Astrocyte of the spinal cord (primary cell): ENCODE measurements at regions not wholly inside any gene's neighbourhood (a gene's known extent, or its start where the extent isn't known, plus 50 kb on each side); places are given as distances from the start of the nearest gene placed in this dataset.

Experiments
- DNase-seq: peaks from one replicate; pipeline ENCODE4 v3.0.0; 2011; ENCODE audit warnings: low read depth, low spot score
- H3K4me3 ChIP-seq: 2 replicates; pipeline ENCODE4 v1.5.1; 2011; ENCODE audit warnings: low read depth, mild to moderate bottlenecking, low read length, moderate library complexity
- in situ Hi-C: cut with HindIII; loops from 2 replicates; pipeline ENCODE4 v1.10.0; 2017; ENCODE audit warnings: low sequenced_read_pairs
- TF ChIP-seq, protein P1 (sequence below): IDR thresholded peaks from 2 replicates; pipeline ENCODE4 v1.5.1; 2012; ENCODE audit warnings: low read depth, mild to moderate bottlenecking, low read length, inconsistent platforms

DNA sequence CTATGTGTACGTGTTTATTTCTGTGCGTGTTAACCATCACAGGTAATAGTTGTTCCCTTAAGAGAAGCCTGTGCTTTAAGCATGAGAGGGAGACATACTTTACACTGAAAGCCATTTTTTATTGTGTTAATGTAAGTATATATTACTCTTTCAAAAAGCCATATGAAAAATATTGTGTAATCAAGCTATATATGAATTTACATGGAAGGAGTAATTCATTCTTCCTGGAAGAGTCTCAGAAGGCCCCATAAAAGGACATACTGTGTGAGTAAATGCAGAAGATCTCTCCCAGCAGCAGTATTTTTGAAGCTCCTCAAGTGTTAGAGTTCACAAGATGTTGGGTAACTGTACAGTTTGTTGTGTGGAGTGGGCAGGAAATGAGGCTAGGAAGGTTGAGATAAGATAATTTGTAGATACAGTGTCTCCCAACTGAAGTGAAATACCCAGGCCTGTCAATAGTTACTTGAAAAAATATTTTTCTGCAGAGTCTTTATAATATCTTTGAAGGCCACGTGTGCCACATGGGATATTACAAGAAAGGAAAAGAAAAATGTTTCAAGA lies 138.3 kb downstream of the PTGER3 start:
- TF ChIP-seq, protein P1, sequence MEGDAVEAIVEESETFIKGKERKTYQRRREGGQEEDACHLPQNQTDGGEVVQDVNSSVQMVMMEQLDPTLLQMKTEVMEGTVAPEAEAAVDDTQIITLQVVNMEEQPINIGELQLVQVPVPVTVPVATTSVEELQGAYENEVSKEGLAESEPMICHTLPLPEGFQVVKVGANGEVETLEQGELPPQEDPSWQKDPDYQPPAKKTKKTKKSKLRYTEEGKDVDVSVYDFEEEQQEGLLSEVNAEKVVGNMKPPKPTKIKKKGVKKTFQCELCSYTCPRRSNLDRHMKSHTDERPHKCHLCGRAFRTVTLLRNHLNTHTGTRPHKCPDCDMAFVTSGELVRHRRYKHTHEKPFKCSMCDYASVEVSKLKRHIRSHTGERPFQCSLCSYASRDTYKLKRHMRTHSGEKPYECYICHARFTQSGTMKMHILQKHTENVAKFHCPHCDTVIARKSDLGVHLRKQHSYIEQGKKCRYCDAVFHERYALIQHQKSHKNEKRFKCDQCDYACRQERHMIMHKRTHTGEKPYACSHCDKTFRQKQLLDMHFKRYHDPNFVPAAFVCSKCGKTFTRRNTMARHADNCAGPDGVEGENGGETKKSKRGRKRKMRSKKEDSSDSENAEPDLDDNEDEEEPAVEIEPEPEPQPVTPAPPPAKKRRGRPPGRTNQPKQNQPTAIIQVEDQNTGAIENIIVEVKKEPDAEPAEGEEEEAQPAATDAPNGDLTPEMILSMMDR, result no peak
- in situ Hi-C loops, result no loop called here
- no peak for DNase-seq
- no peak overlapping the region for H3K4me3 ChIP-seq

DNA sequence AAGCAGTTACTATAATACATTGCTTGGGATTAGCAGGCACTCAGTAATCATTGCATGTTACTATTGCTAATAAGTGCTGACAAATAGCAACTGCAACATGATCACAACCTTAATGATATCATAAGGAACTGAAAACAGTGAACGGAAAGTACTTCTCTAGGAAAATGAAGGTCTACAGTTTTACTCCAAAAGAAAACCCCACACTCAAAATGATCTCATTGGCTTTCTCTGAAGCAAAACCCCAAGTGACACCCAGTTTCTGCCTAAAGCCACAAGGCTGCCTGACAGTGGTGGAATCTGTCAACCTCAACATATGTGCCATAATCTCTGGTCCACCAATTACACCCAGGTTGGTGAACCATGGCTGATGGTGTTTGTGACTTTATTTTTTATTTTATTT lies 137.6 kb downstream of the PTGER3 start:
- no peak for DNase-seq
- TF ChIP-seq, protein P1, result no peak
- H3K4me3 ChIP-seq, result no peak overlapping the region
- in situ Hi-C loops, result no loop called here

DNA sequence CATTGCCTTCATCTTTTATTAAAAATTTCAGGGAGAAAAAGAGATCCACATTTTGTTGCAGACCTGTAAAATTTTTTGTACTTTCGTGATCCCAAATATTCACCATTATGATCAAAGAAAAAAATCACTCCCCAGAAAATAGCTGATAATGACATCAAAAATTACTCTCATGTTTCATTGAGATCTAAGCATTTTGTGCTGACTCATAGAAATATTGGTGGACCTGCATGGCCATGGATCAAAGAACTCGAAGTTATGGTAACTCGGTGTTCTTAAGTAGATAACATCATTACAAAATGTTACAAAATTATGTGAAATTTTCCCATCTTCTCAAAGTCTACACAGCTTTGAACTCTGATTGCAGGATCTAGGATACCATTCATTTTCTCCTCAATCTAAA lies 135.8 kb downstream of the PTGER3 start:
- in situ Hi-C loops, result no loop called here
- TF ChIP-seq, protein P1, result no peak
- DNase-seq, result no peak
- no peak overlapping the region for H3K4me3 ChIP-seq

DNA sequence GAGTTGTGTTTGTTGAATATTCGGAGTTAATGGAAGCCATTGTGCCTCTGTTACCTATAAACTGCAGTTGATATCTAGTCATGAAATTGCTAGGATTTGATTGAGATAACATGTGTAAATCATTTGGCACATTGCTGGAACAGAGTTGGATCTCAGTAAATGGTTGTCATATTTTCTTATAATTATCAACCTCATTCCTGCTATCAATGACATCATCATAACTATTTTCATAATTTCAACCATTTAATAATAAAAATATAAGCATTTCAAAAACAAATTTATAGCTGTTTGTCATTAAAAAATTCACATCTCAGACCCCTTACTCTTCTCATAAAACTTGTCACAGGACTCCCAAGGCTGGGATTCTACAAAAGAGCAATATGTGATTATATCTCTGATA lies 133.4 kb downstream of the PTGER3 start:
- DNase-seq, result no peak
- TF ChIP-seq, protein P1, result no peak
- in situ Hi-C loops, result no loop called here
- no peak overlapping the region for H3K4me3 ChIP-seq

DNA sequence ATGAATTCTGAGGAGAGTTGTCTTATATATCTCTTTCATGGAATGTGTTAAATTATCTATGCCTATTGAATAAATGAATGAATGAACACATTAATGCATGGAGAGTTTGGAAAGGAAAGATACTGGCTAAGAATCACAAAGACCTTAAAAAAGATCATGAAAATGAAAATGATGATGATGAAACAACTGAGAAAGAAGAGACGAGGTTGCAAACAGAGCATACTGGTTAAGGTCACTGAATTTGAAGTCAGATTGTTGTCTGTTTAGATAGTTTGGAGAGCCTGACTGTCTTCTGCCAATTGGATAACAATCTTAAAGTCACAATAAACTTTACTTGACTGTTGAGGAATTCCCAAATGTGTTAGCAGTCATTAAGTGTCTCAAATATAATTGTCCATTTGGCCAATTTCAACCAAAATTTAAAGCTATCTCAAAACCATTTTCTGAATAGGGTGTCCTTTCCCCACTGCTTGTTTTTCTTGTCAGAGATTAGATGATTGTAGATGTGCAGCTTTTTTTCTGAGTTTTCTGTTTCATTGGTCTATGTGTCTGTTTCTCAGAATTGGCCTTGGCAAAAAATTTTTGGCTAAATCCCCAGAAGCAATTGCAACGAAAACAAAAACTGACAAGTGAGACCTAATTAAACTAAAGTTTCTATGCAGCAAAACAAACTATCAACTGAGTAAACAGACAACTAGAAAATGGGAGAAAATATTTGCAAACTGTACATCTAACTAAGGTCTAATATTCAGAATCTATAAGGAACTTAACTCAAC lies 132.2 kb downstream of the PTGER3 start:
- no peak for DNase-seq
- in situ Hi-C loops, result no loop called here
- TF ChIP-seq, protein P1, result no peak
- H3K4me3 ChIP-seq, result no peak overlapping the region

DNA sequence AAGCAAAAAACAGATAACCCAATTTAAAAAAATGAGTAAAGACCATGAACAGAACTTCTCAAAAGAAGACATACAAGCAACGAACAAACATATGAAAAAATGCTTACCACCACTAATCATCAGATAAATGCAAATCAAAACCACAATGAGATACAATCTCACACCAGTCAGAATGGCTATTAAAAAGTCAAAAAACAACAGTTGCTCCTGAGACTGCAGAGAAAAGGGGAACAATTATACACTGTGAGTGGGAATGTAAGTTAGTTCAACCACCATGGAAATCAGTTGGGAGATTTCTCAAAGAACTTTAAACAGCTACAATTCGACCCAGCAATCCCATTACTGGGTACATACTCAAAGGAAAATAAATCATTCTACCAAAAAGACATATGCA lies 131.6 kb downstream of the PTGER3 start:
- TF ChIP-seq, protein P1, result no peak
- no peak for DNase-seq
- in situ Hi-C loops, result no loop called here

More for the DNA sequence above, 131.6 kb downstream of the PTGER3 start:
- no peak overlapping the region for H3K4me3 ChIP-seq
